Cerebellar cortex (tissue), 1 donor: ENCODE measurements at regions not wholly inside any gene's neighbourhood (a gene's known extent, or its start where the extent isn't known, plus 50 kb on each side); places are given as distances from the start of the nearest gene placed in this dataset.
"Not testable (repeated sequence)": the region's sequence is repeated elsewhere in the genome, so short reads cannot be mapped to it uniquely, and the experiment has no call there.

Experiments
- DNase-seq: peaks from one replicate; pipeline ENCODE4 v3.0.0-alpha.2; 2015; ENCODE audit warnings: low spot score

DNA sequence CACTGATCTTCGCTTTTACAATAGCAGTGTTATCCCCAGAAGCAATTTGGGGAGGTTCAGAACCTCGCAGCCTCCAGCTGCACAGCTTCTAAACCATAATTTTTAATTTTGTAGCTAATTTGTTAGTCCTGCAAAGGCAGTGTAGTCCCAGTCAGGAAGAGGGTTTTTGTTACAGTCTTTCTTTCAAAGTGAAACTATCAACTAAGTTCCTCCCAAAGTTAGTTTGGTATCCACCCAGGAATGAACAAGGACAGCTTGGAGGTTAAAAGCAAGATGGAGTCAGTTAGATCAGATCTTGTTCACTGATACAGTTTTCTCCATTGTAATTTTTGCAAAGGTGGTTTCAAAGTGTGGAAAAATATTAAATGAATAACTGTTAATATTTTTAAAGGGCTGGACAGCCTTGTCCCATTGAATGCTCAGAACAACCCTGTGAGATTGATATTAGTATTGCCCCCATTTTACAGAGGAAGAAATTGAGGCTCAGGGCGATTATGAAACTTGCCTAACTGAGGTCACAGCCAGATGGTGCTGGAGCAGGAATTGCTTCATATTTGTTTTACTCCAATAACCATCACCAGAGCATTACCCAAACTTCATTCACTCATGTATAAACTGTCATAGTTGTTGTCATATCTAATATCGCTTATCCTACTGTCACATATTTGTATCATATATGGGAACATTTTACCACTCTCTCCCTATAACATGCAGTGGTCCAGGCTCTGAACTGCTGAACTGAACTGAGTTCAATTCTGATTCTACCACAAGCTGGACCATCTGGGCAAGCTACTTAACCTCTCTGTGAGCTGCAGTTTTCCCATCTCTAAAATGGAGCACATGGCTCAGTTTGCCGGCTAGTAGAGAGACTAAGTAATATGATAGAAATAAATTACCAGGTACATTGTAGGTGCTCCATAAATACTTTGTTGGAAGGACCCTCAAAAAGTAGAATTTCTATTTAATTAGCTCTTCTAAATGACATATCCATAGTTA, 213.8 kb downstream of the BCAS1 start:
- DNase-seq = no peak

DNA sequence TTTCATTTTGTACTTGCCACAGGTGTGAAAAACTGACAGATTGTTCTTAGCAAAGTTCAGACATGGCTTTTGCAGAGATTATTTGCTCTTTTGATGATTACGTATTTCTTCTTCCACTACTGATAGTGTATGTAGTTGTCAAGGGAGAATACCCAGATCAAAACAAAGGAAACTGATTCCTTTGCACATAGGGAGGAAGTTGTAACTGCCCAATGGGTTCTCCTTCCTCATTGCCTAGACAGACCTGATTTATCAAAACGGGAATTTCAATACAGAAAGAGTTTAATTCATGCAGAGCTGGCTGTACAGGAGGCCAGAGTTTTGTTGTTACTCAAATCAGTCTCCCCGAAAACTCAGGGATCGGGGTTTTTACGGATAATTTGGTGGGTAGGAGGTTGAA, 214.7 kb downstream of the BCAS1 start:
- no peak for DNase-seq

DNA sequence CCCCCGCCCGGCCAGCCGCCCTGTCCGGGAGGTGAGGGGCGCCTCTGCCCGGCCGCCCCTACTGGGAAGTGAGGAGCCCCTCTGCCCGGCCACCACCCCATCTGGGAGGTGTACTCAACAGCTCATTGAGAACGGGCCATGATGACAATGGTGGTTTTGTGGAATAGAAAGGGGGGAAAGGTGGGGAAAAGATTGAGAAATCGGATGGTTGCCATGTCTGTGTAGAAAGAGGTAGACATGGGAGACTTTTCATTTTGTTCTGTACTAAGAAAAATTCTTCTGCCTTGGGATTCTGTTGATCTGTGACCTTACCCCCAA, 215.8 kb downstream of the BCAS1 start:
- DNase-seq = not testable (repeated sequence)

DNA sequence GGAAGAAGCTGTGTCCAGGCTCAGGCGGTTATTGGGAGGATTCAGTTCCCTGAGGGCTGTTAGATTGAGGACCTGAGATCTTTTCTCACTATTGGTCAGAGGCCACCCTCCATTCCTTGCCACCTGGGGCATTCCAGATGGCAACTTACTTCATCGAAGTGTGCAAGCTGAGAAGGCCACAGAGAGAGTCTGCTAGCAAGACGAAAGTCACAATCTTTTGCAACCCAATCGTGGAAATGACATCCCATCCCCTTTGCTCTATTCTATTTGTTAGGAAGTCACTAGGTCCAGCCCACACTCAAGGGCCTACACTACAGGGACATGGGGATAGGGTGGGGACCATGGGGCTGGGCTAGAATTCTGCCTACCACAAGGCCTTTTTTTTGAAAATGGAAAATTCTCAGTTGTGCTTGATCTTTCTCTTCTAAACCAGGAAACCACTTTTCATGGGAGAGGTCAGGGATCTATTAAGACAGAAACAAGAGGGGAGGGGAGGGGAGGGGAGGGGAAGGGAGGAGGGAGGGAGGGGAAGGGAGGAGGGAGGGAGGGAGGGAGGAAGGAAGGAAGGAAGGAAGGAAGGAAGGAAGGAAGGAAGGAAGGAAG, 217.2 kb downstream of the BCAS1 start:
- no peak for DNase-seq

DNA sequence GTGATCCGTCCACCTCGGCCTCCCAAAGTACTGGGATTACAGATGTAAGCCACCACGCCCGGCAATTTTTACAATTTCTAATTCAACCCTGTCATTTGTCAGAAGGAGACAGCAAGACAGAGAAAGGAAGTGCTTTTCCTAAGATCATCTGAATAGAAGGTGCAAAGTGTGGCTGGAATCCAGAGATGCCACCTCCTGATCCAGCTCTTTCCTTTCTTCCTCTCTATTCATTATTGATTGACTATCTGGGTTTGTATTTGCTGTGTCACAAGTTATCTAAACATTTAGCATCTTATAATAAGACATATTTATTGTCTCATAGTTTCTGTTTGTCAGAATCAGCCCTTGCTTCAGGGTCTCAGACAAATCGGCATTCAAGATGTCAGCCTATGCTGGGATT, 217.7 kb downstream of the BCAS1 start:
- DNase-seq = no peak

DNA sequence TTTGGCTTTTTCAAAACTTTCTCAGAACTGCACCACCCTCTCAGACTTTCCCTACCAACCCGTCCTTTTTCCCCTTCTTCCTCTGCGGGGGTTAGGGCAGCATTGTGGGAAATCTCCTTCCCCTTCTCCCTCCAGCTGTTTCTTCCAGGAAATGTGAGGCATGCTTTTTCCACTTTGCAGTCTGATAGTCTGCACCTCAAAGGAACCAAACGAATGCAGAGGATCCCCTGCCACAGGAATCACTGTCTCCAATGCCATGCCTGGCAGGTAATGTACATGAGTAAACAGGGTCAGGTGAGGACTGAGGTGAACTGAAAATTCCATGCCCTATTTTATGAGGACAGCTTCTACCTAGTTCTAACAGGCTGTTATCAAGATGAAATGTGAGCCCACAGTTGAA, 218.4 kb downstream of the BCAS1 start:
- no peak for DNase-seq

DNA sequence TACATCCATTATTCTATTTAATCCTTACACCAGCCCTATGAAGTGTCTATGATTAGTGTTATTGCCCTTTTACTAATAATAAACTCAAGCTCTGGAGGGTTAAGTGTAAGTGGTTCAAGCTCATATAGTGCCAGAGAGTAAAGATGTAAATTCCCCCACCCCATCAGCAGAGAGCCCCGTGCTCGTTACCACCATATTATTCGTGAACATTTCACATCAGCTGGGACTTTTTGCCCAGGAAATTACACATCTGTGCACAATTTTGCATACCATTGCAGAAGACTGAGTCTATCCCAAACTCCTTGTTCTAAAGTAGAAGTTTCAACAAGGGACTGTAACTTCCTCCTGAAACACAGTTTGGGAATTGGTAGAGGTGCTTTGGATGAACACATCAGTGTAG, 220.1 kb downstream of the BCAS1 start:
- no peak for DNase-seq

DNA sequence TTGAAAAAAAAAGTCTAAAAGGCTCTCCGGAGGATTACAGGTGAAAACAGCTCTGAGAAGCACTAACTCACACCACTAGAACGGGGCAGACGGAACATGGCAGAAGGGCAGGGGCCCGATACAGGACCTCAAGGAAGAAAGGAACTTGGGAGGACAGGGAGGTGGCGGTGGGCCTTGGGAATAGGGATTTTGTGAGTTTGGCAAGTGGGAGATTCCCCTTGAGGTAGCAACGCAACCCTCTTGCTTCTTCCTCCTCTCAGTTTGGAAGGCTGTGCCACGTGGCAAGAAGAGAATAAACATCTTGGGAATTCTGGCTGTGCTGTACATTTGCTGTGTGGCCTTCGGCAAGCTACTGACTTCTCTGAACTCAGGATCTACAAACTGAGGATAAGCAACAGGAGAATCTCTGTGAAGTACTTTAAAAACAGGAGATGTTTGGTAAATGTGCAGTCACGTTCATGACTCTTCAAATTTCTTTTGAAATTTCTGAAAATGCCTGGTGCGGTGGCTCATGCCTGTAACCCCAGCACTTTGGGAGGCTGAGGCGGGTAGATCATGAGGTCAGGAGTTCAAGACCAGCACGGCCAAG, 220.8 kb downstream of the BCAS1 start:
- no peak for DNase-seq

DNA sequence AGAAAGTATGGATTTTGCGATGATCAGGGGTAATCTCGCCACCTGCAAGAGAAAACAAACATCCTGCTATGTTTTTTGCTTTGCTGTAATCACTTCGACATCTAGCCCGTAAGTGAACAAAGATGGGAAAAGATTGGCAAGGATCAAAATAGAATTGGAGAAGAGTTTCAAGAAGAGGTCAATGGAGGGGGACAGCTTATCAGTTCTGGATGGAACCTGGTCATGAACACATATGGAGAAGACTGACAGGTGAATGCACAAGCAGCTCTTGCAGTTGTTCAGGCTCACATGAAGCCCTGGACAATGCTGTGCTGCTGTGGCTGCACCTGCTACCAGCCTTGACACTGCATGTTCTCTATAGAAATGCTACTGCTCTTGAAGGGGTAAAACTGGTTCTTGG, 222.1 kb downstream of the BCAS1 start:
- DNase-seq = no peak

DNA sequence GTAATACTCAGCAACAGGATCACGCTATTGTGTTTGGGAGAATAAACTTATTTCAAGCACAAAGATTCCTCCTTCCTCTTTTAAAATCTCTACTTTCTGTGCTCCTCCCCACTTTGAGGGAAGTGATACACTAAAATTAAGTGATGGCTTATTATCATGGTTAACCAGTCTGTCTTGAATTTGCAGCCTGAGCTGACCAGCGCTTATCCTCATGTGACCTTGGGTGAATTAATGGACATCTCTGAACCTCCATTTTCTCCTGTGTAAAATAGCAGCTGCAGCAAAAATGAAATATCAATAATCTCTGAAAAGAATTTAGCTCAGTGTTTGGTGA, 222.6 kb downstream of the BCAS1 start:
- DNase-seq = no peak

DNA sequence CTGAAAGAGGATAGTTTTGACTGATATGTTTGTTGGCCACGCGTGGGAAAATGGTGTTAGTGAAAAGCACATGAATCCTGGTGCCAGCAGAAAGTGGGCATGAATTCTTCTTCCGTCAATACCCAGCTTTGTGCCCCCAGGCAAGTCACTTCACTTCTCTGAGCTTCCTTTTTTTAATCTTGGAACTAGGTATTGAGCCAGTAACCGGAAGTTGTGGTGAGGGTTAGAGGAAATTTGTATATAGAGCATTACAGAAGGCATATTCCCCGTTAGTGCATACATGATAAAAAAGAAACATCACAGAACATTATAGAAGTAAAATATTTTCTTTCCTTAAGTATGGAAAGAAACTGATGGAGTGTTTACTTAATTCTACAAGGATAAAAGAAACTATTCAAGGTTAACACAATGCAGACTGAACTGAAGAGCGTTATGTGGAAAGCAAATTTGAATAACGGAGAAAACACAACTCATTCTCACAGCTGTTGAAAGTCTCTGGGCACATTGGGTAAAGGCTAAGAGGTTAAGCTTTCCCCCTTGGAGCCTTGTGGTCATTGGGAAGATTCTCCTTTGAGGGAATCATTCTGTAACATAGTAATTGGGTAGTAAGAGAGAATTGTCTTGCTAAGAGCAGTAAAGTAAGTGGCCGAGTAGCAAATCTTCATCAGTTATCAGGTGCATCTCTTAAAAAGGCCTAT, 223.1 kb downstream of the BCAS1 start:
- DNase-seq = no peak

DNA sequence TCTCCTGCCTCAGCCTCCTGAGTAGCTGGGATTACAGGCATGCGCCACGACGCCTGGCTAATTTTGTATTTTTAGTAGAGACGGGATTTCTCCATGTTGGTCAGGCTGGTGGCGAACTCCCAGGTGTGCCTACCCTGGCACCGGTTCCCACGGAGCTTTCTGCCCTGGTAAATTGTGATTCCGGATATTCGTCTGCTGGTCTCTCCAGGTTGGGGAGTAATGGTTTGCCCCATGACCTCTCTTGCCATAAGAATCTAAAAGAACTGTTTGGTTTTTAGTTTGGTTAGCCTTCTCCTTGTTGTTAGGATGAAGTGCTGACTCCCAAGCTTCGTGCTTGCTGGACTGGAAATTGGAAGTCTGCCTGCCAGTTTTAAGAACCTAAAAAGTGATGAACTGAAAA, 223.8 kb downstream of the BCAS1 start:
- no peak for DNase-seq

DNA sequence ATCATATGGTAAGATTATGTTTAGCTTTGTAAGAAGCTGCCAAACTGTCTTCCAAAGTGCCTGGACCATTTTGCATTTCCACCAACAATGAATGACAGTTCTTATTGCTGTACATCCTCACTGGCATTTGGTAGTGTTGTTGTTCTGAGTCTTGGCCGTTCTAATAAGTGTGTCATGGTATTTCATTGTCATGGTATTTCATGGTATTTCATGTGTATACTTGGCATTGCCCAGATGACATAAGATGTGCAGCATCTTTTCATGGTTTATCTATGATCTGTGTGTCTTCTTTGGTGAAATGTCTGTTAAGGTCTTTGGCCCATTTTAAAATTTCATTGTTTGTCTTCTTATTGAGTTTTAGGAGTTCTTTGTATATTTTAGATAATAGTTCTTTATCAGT, 224.4 kb downstream of the BCAS1 start:
- DNase-seq = no peak

DNA sequence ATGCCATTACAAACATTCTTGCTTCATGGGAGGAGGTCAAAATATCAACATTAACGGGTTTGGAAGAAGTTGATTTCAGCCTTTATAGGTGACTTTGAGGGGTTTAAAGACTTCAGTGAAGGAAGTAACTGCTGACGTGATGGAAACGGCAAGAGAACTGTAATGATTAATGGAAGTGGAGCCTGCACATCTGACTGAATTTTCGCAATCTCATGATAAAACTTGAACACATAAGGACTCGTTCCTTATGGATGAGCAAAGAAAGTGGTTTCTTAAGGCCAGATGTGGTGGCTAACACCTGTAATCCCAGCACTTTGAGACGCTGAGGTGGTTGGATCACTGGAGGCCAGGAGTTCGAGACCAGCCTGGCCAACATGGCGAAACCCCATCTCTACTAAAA, 226.1 kb downstream of the BCAS1 start:
- DNase-seq = no peak

DNA sequence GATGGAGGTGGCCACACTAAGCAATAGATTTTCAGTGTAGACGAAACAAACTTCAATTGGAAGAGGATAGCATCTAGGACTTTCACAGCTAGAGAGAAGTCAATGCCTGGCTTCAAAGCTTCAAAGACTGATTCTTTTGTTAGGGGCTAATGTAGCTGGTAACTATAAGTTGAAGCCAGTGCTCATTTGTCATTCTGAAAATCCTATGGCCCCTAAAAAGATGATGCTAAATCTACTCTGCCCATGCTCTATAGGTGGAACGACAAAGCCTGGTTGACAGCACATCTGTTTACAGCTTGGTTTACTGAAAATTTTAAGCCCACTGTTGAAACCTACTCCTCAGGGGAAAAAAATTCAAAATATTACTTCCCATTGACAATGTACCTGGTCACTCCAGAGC, 226.7 kb downstream of the BCAS1 start:
- no peak for DNase-seq

DNA sequence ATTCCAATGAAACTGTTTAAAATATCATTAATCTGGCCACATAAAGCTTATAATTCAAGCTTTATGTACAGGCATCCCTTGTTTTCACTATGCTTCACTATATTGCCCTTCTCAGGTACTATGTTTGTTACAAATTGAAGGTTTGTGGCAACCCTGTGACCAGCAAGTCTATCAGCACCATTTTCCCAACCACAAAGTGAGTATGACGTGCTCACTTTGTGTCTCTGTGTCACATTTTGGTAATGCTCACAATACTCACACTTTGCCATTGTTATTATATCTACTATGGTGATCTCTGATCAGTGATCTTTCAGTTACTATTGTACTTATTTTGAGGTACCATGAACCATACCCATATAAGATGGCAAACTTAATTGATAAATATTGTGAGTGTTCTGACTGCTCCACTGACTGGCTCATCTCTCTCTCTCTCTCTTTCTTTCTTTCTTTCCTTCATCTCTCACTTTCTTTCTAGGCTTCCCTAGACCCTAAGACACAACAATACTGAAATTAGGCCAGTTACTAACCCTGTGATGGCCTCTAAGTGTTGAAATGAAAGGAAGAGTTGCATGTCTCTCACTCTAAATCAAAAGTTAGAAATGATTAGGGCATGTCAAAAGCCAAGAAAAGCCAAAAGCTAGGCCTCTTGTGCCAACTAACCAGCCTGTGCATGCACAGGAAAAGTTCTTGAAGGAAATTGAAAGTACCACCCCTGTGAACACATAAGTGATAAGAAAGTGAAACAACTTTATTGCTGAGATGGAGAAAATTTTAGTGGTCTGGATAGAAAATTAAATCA, 227.9 kb downstream of the BCAS1 start:
- DNase-seq = no peak

DNA sequence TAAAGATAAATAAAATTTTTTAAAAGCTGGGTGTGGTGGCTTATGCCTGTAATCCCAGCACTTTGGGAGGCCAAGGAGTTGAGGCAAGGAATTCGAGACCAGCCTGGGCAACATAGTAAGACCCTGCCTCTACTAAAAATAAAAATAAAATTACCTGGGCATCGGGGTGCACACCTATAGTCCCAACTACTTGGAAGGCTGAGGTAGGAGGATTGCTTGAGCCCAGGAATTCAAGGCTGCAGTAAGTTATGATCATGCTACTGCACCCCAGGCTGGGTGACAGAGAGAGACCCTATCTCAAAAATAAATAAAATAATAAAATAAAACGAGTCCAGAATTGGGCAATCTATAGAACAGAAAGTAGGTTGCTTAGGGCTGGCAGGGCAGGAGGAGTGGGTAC, 228.7 kb downstream of the BCAS1 start:
- DNase-seq = no peak

DNA sequence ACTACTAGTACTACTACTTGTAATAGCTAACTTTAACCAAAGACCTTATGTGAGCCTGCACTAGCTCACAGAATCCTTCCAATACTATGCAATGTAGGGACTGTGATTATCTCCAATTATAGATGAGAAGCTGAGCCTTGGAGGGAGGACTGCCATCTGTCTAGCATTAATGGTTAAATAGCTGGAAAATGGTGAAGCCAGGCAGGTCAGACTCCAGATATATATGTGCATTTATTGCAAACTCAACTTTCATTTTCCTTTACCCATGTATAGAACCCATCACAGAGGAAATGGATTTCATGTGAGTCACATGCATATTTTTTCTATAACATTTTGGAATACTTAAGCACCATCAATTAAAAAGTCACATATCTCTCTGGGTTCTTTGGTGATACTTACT, 229.9 kb downstream of the BCAS1 start:
- no peak for DNase-seq

DNA sequence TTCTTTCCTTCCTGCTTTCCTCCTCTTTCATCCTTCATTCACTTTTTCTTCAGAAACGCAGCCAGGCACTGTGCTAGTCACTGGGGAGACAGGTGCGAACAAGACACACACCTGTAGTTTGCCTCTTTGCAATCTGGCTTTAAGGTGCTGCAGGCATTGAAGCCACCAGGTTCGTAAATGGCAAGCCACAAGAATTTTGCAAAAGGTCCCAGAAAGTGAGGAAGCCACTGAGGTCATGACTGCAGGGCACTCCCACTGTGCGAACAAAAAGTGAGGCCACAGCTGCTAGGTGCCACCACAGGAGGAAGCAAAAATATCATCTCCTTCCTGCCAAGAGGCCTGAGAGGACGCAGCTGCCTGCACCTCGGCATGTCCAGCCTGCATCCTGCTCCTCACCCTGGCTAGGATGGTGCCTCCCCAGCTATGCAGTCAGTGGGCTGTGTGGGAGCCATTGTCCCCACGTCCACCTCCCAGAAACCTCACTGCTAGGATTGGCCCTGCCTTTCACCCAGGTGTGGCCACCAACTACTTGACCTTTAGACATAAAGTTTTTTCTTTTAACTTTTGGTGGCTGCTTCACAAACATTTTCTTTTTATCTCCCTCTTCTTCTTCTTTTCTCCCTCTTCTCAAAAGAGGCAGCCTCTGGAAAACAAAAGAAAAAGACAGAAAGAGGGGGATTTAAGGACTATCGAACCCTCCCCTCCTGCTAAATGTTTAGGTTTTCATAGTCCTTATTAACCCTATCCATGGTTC, 230.8 kb downstream of the BCAS1 start:
- no peak for DNase-seq

DNA sequence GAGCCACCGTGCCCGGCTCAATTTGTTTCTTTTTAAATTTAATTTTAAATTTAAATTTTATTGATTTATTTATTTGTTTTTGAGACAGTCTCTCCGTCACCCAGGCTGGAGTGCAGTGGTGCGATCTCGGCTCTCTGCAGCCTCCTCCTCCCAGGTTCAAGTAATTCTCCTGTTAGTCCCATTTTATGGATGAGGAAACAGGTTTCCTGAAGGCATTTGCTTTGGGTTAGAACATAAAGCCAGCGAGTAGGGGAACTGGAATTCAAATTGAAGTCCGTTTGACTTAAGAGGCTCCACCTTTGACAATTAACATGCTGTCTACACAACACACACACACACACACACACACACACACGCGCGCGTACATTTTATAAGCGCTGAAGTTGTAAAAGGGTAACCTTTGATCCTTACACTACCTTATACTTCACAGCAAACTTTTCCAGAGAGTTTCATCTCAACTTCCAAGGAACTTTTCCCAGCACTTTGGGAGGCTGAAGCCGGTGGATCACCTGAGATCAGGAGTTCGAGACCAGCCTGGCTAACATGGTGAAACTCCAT, 232.0 kb downstream of the BCAS1 start:
- no peak for DNase-seq
